Stimulated activated CD4-positive, alpha-beta T cell treated with anti-CD3 and anti-CD28 coated beads, Interleukin-15, amount 100 ng/mL, for 48 hours (primary cell): ENCODE measurements at regions not wholly inside any gene's neighbourhood (a gene's known extent, or its start where the extent isn't known, plus 50 kb on each side); places are given as distances from the start of the nearest gene placed in this dataset.

Experiments
- DNase-seq, 2 donors: peaks; one replicate each; pipeline ENCODE4 v3.0.0-alpha.2; 2020; ENCODE audit warnings: low read depth in 2 of 2

DNA sequence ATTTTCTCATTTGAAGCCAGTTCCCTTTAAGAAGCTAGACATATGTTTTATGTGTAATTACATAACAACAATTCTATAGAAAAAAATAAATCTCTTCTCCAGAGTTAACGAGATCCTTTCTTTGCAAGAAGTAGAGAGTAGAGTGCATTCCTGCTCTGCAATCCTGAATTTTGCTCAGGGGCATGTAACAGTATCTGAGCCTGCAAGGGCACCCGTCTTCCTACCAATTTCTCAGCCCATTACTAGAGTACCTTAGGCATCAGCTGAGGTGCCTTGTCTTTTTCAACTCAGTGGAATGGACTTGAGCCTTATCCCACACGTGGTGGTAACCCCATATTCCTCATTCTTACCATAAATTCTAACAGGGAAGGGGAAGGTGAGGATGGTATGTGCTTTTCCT is 205.9 kb downstream of the IKZF2 start:
- DNase-seq, result no peak

GRCh38 chr2:212943351-212943750 is 208.1 kb downstream of the IKZF2 start:
- DNase-seq, result no peak

DNA sequence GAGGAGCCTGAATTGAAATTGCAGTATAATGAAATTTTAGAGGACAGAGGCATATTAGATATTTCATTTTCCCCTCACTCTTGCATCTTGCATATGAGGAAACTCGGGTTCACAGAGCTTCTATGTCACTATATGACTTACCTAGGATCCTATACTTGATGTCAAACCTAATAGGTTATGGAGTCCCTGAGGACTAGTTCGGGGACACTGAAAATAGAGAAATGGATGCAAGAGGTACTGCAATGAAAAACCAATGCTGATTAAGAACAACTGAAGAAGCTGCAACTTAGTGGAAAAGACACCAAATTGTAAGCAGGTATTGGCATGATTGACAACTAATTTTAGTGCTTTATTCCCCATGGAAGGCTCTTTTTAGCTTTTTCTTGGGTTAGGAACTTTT is 210.1 kb downstream of the IKZF2 start:
- DNase-seq, result no peak

DNA sequence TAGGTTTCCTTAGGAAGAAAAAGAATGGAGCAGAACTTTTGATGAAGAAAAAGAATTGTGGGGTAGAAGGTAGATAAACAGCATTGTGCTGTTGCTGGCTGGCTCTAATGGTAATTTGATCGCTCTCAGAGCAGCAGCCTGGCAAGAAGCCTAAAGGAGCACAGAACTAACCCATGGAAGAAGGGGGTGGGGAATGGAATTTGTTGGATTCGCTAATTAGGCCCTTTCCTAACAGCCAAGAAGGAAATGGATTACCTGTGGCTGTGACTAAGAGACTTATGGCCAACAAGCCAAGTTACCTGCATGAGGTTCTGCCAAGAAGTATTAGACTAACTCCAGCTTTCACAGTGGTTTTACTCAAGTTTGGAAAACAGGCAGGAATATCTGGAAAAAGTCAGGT is 210.6 kb downstream of the IKZF2 start:
- DNase-seq, result no peak

GRCh38 chr2:212939777-212940531 is 211.5 kb downstream of the IKZF2 start:
- no peak for DNase-seq

DNA sequence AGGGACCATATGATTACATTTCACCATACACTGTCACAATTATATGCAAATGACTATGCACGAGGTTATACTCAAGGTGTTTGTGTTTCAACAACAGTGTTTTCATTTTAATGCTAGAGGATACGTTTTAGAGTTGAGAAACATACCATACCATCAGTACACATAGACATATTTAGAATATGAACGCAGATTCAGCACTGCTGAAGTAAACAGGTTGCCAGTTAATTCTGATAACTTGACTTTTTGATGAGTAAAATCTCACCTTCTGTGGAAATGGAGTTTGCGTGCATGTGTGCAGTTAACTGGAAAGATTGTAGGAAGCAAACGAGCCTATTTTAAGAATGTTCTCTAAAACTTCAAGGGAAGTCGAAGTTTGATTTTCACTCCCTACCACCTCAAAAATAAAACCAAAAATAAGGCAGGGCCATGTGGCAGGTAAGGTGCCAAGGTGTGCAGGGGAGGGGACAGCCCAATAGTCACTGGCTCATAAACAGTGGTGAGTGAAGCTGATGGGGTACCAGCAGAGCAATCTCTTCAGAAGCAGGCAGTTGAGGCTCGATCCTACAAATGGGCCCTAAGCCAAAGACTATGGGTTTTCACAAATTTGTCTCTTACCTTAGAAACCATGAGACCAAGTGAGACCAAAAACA is 213.1 kb downstream of the IKZF2 start:
- no peak for DNase-seq

- DNase-seq, result no peak
Observed at GRCh38 chr2:212936572-212936971, 214.8 kb downstream of the IKZF2 start.

DNA sequence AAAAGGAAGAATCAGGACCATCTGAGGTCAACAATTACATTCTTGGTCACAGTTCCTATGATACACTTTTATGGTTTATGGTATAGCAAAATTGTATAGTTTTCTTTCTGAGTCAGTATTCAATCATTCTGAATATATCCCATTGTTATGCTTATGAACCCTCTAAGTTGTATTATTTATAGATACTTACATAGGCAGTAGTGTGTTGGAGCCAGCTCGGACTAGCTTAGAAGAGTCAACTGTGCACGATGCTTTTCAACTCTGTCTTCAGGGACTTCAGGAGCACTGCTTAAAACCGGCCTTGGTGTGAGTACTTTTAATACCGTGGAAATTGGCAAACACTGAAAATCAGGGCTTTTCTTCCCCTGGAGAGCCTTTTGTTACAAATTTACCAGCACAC is 215.7 kb downstream of the IKZF2 start:
- DNase-seq, result no peak

DNA sequence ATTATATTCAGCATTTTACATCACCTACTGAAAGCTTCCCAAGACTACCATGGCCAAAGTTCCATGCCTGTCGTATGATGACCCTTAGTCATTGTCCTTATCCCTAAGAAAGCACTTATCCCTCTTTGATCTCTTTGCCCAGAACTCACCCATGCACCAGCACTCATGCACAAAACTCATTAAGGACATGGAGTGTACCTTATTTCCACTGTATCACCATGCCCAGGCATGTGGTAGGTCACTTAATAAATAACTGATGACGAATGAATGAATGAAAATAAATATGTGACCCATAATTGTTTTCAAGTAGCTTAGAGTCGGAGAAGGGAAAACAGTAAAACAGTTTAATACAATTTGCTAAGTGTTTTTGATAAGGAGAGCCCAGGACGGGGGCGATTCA is 220.1 kb downstream of the IKZF2 start:
- no peak for DNase-seq

DNA sequence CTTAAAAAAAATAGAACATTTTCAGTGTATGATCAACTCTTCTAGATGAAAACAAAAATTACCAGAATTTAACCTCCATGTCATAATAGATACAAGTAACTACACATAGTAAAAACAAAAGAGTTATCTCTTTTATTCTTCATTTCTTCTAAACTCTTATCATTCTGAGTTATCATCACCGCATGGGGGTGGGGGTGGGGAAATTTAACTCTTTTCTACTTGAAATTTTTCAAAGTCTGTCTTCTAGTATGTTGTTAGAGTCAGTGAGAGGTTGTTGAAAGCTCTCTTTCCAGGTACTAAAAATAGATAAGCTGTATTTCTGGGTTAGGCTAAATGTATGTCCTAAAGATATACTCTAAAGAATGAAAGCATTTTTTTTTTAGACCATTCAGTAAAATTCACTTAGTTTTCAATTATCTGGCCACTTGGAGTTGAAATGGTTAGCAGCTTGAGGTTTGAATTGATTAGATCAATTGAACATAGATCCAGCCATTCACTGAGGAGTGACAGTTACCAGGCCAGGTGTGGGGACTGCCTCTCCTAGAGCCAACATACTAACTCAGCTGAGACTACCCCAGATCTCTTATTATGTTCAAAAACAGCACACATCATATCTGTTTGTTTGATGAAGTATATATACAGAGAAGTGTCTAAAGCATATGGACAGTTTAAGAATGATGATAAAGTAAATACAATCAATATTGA is 220.7 kb downstream of the IKZF2 start:
- DNase-seq, result no peak

GRCh38 chr2:212929971-212930370 is 221.4 kb downstream of the IKZF2 start:
- no peak for DNase-seq

GRCh38 chr2:212929116-212929515 is 222.3 kb downstream of the IKZF2 start:
- DNase-seq, result no peak

- no peak for DNase-seq
Observed at GRCh38 chr2:212928681-212929080, 222.7 kb downstream of the IKZF2 start.

DNA sequence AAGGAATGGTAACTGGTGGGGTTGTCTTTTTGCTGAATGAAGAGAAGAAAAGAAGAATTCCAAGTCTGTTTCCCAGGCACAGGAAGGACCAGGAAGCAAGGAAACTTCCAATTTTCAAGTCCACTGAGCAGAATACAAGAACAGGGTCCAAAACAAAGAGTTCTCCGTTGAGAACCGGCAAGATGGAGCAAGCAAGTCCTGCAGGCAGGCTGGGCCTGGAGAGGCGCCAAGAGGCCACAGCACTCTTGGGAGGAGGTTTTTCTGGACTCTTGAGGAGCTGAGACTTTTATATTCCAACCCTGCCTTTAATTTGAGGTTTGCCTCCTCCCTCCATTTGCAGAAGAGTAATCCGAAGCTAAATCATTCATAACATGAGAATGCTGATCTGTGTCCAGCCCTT is 224.5 kb downstream of the IKZF2 start:
- no peak for DNase-seq

GRCh38 chr2:212923393-212923792 is 228.0 kb downstream of the IKZF2 start:
- DNase-seq, result no peak

DNA sequence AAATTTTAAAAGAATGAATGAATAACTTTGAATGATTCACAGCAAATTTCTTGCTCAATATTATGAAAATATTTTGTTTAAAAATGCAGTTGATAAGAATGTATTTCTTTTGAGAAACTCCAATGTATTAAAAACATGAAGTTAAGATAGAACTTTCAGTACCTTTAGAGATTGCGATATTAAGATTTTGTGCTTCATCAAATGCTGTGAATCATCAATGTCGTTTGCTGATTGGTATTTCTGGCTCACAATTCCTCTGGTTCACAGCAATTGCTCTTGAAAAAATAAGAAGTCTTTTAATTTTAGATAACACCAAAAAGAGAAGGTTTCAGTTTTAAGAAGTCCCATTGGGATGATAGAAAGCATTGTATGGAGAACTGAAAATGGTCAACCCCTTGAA is 228.7 kb downstream of the IKZF2 start:
- DNase-seq, result no peak

- no peak for DNase-seq
Observed at GRCh38 chr2:212921711-212922110, 229.7 kb downstream of the IKZF2 start.

DNA sequence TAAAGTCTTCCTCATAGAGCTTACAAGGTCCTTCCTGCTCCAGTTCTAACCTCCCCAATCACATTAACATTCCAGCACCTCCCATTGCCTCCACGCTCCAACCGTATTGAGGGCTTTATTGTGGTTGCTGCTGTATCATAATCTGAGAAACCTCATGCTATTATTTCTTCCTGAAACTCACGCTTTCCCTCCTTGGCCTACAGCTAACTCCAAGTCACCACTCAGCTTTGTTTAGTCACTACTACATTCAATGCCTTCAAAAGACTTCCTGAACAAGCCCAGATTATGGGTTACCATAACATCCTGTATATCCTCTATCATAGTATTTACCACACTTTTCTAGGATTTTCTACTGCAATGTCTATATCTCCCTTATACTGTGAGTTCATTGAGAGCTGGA is 230.4 kb downstream of the IKZF2 start:
- no peak for DNase-seq

- DNase-seq, result no peak
Observed at GRCh38 chr2:212919238-212919637, 232.2 kb downstream of the IKZF2 start.

DNA sequence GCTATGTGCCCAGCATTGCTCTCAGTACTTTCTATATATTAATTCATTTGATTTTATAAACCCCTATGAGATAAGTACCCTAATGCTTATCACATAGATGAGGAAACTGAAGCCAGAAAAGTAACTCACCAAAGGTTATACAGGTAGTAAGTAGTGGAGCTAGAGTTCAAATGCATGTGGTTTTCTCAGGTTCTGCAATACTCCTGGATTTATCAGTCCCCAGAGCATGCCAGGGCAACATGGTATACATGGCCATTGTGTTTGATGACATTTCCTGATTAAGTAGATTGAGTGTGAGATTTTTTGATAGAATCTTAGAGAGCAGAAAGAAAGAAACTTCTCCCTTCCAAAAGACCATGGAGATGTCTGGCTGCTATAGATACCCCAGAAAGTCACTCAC is 233.1 kb downstream of the IKZF2 start:
- no peak for DNase-seq

GRCh38 chr2:212915121-212915782 is 236.2 kb downstream of the IKZF2 start:
- DNase-seq, result no peak

GRCh38 chr2:212914392-212914791 is 237.0 kb downstream of the IKZF2 start:
- DNase-seq, result no peak
